OCI-LY1 (cell line): ENCODE measurements at regions not wholly inside any gene's neighbourhood (a gene's known extent, or its start where the extent isn't known, plus 50 kb on each side); places are given as distances from the start of the nearest gene placed in this dataset.

ENCODE experiments used
- EZH2 ChIP-seq: fragments of 200-600 bp; sonication (generic), shearing (Covaris generic); IDR thresholded peaks from 2 replicates; pipeline ENCODE4 v1.8.0; 2017; ENCODE audit warnings: borderline replicate concordance, mixed run types, mild to moderate bottlenecking, antibody characterized with exemption, low read length, moderate library complexity, mixed read lengths
- TF ChIP-seq, protein P1 (sequence below): fragments of 200-600 bp; sonication (generic), shearing (Covaris generic); IDR thresholded peaks from 2 replicates; pipeline ENCODE4 v1.5.1; 2017; ENCODE audit warnings: mild to moderate bottlenecking, antibody characterized with exemption, low read length, moderate library complexity, mixed read lengths

- TF ChIP-seq, protein P1, sequence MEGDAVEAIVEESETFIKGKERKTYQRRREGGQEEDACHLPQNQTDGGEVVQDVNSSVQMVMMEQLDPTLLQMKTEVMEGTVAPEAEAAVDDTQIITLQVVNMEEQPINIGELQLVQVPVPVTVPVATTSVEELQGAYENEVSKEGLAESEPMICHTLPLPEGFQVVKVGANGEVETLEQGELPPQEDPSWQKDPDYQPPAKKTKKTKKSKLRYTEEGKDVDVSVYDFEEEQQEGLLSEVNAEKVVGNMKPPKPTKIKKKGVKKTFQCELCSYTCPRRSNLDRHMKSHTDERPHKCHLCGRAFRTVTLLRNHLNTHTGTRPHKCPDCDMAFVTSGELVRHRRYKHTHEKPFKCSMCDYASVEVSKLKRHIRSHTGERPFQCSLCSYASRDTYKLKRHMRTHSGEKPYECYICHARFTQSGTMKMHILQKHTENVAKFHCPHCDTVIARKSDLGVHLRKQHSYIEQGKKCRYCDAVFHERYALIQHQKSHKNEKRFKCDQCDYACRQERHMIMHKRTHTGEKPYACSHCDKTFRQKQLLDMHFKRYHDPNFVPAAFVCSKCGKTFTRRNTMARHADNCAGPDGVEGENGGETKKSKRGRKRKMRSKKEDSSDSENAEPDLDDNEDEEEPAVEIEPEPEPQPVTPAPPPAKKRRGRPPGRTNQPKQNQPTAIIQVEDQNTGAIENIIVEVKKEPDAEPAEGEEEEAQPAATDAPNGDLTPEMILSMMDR = no peak
- TF ChIP-seq EZH2 = no peak
Measured at GRCh38 chr18:75871596-75871995, 444.1 kb upstream of the SMIM21 start.
